HG03342 (cell line): ENCODE measurements at regions not wholly inside any gene's neighbourhood (a gene's known extent, or its start where the extent isn't known, plus 50 kb on each side); places are given as distances from the start of the nearest gene placed in this dataset.
"Not testable (repeated sequence)": the region's sequence is repeated elsewhere in the genome, so short reads cannot be mapped to it uniquely, and the experiment has no call there.

Experiments
- ATAC-seq: cut with Tn5 transposase; IDR thresholded peaks from one replicate; pipeline ENCODE4 v1.9.1; 2021; ENCODE audit warnings: mild to moderate bottlenecking, moderate library complexity; ENCODE audit not compliant: unreplicated experiment

DNA sequence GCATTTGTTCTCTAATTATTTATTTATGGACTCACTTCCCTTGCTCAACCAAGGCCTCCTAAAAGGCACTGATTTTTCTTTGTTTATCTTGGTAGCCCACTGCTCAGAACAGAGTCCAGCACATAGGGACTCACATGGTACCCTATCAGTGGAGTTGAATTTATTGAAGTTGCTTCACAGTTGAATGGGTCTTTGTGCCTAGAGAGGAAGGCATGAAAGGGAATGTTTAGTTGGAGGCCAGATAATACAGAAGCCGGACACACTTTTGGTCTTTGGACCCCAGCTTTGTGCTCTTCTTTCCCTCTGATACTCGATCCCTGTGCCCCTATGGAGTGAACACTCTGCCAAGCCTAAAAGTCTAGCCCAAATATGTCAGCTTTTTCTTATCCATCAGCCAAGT is 429.0 kb downstream of the PRDM2 start:
- no peak for ATAC-seq

GRCh38 chr1:14135070-14135469 is 435.1 kb downstream of the PRDM2 start:
- ATAC-seq = no peak

DNA sequence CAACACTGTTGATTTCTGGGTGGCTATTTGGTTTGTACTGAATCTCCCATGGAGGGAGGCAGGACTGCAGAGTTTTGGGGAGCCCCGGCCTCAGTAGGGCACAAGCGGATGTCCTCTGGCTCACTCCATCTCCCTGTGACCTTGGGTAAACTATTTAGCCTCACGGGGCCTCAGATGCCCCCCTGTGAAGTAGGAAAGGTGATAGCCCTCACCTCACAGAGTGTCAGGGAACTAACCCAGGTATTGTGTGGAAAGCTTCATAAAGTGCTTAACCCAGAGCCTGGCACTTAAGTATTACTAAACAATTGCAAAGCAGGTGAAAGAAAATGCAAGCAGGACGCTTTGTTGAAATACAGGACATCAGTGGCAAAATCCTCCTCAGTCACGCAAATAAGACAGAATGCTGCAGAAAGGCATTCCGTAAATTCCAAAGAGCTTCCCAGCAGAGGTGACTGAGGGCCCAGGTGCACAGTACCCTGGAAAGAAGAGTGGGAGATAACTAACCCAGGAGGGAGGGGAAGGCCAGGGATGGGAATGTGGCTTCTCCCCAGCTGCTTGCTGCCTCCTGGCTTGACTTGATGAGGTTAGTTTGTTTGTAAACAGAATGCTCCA is 436.3 kb downstream of the PRDM2 start:
- ATAC-seq = no peak

- ATAC-seq = no peak
These were observed 436.9 kb downstream of the PRDM2 start for GRCh38 chr1:14136881-14137280.

GRCh38 chr1:14137411-14138134 is 437.6 kb downstream of the PRDM2 start:
- no peak for ATAC-seq

GRCh38 chr1:14138135-14138506 is 438.1 kb downstream of the PRDM2 start:
- no peak for ATAC-seq

- no peak for ATAC-seq
These were observed 438.7 kb downstream of the PRDM2 start for GRCh38 chr1:14138687-14139086.

- no peak for ATAC-seq
These were observed 440.9 kb downstream of the PRDM2 start for GRCh38 chr1:14140831-14141401.

- ATAC-seq = no peak
These were observed 441.7 kb downstream of the PRDM2 start for GRCh38 chr1:14141656-14142055.

DNA sequence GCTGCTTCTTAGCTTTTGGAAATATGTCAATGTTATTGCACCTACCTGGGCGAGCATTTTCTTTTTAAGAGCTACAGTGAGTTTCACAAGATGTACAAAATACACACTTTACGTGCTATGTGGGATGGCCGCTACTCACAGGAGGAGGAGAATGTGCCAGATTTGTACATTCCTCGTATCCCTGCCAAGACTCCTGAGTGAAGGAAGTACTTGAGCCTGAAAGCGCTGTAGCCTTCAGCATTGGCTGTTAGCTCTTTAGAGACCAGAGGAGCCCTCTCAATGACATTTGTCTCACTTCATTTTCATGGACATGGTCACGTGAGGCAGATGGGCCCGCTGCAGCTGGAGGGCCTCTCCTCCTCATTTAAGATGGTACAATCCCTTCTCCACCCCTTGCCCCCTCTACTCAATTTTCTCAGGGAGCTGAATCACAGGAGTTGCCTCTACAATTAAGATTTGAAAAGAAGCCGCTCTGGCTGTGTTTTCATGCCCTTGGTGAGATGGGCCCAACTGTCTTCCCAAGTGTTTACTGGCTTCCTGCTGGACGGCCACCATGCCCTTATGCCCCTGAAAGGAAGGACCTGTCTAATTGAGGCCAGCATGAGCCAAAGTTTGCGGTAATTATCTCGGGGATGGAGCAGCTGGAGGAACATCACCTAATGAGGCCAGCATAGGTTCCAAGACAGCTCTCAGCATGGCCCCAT is 442.6 kb downstream of the PRDM2 start:
- no peak for ATAC-seq

GRCh38 chr1:14143777-14144176 is 443.8 kb downstream of the PRDM2 start:
- ATAC-seq = no peak

GRCh38 chr1:14148526-14148925 is 448.5 kb downstream of the PRDM2 start:
- ATAC-seq = no peak

DNA sequence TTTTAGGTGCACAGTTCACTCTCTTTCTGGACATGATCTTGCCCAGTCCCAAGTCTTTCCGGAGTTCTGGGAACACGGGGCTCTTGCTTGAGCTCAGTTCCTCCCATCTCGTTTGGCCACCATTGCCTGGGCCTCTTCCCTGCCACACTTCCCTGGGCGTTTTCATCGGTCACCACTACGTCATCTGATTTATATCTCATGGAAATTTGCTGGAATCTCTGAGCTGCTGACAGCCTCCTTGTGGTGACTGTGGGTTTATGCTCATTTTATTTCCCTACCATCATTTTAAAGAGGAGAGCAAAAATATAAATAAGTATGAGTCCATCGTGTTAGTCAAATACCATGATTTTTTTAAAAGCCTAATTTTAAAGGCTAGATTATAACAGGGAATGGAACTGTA is 449.1 kb upstream of the KAZN start:
- no peak for ATAC-seq

DNA sequence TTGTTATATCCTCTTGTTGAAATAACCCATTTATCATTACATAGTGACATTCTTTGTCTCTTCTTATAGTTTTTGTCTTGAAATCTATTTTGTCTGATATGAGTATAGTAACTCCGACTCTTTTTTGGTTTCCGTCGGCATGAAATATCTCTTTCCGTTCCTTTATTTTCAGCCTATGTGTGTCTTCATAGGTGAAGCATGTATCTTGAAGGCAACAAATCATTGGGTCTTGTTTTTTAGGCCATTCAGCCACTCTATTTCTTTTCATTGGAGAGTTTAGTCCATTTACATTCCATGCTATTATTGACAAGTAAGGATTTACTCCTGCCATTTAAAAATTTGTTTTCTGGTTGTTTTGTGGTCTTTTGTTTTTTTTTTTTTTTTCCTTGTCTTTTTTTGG is 441.9 kb upstream of the KAZN start:
- ATAC-seq = no peak

GRCh38 chr1:14160781-14161180 is 437.7 kb upstream of the KAZN start:
- no peak for ATAC-seq

DNA sequence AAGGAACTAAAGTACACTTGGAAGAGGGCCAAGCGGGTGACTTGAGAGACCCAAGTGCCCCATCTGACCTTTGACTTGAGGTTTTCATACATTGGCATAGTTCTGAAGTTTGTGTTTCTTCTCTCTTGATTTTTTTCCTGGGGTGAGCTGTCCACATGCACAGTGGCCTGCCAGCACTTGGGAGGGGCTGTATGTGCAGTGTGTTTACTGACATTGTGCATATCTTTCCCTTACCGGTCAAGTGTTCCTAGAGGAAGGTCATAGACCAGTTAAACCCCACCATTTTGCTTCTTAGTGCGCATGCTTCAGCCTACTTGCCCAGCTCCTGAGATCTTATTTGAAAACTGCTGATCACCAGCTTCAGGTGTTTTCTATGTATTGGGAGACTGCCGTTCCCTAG is 435.2 kb upstream of the KAZN start:
- no peak for ATAC-seq

DNA sequence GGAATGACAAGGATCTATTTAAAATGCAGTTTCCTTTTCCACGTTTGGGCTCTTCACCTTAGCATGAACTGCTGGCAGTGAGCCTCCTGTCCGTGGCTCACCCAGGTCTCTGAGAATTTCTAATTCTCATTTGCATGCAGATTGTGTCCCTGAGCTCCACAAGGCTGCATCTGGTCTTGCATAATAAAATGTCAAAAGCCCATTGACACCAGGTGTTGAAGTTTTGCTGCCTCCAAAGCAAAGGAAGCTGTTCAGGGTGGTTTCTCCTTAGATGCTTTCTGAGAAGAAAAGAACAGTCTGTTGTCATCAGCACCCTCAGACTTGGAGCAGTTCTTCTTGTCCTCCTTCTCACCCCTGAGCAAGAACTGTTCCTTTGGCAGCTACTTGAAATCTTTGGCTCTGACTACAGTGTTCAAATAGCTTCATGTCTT is 433.1 kb upstream of the KAZN start:
- no peak for ATAC-seq

DNA sequence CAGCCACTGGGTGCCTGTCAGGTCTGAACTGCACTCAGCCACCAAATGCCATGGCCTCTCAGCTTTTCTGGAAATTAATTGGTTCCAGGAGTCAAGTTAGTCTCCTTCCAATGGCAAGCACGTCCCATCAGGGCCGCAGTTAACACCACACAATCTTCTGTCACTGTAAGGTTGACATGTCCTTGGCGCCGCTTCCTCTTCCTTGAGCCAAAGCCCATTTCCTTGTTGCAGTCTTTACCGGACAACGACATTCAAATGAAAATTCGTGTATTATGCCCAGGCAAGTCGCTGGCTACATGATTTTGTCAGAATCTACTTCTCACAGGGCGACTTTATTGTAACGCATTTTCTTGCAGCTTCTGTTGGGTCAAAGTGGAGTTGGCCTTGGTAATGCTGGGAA is 430.6 kb upstream of the KAZN start:
- ATAC-seq = no peak

DNA sequence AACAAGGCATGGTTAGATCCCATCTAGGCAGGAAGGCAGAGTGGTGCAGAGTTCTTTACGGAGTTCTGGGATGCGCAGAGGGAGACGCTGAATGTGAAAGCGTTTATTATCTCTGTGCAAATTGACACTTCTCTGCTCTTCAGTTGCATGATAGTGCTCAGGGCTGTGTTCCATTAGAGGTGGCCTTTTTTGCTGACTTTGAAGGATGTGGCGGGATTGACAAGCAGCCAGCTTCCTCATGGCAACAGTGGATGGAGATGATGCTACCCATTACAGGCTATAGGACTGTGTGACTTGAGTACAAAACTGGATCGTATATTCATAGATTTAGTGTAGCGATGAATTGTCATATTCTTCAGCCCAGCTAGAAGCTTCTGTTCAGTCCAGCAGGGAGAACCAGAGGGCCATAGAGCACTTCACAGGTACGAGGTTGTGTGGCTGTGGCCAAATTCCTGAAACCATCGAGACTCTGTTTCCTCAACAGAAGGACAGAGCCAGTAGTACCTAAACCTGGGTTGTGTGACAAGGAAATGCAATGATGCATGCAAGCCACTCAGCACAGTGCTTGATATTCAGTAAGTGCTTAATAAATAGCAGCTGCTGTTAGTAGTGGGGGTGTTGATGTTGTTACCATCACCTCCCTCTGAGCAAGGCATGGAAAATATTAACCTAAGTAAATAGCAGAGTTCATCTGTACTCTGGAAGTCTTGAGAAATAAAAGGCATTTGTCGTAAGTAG is 430.0 kb upstream of the KAZN start:
- no peak for ATAC-seq

DNA sequence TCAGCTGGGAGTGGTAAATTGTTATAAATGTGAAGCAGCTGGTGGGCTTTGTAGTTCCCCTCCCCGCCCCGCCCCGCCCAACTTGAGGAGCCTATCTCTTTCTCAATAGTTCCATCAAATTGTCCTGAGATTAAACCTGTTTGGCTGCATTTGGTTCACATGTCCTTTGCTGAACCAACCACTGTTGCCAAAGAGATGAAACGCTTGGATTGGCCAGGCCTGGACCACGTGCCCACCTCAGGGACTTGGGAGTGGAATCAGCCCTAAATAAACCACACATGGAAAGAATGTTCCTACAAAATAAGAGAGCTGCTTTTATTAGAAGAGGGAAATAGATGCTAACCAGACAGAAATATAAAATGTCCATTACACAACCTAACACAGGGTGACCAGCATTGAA is 424.9 kb upstream of the KAZN start:
- ATAC-seq = no peak

GRCh38 chr1:14177866-14178265 is 420.6 kb upstream of the KAZN start:
- not testable (repeated sequence) for ATAC-seq
